Right lobe of liver (tissue), 4 donors: ENCODE measurements at regions not wholly inside any gene's neighbourhood (a gene's known extent, or its start where the extent isn't known, plus 50 kb on each side); places are given as distances from the start of the nearest gene placed in this dataset.

ENCODE experiments used
- POLR2A ChIP-seq: fragments of 450-650 bp; IDR thresholded peaks from one replicate; pipeline ENCODE4 v1.6.1; 2017; ENCODE audit warnings: antibody characterized with exemption, mild to moderate bottlenecking
- TF ChIP-seq, protein P1 (sequence below), 4 donors: fragments of 200-600 bp in 3 of 4; fragments of 450-650 bp in 1 of 4; IDR thresholded peaks; one replicate each; pipeline versions ENCODE4 v1.5.1 to v1.8.0; 2016 to 2022; ENCODE audit warnings: antibody characterized with exemption in 4 of 4, mild to moderate bottlenecking in 2 of 4
- donor health status: DM: no; HTN: no; CAD: no.
- donor health status: DM: no; HTN: no; CAD: no.
- donor health status: DM: no; HTN: yes; CAD: no.

DNA sequence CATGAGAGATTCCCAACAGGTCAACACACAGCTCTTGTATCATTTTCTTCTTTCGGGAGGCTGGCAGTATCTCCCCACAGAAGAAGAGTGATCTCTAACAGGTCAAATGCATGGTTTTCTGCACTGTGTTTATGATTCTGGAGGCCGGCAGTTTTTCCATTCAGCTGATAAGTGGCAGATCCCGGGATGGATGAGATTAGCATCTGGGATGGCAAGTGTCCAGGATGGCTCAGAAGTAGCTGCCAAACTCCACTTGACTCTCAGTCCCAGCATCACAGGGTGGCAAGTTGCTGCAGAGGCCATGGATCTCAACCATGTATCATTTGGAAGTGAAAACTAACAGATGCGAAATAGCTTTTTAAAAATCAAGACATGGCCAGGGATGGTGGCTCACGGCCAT lies 97.8 kb upstream of the SLC44A1 start:
- TF ChIP-seq, protein P1, sequence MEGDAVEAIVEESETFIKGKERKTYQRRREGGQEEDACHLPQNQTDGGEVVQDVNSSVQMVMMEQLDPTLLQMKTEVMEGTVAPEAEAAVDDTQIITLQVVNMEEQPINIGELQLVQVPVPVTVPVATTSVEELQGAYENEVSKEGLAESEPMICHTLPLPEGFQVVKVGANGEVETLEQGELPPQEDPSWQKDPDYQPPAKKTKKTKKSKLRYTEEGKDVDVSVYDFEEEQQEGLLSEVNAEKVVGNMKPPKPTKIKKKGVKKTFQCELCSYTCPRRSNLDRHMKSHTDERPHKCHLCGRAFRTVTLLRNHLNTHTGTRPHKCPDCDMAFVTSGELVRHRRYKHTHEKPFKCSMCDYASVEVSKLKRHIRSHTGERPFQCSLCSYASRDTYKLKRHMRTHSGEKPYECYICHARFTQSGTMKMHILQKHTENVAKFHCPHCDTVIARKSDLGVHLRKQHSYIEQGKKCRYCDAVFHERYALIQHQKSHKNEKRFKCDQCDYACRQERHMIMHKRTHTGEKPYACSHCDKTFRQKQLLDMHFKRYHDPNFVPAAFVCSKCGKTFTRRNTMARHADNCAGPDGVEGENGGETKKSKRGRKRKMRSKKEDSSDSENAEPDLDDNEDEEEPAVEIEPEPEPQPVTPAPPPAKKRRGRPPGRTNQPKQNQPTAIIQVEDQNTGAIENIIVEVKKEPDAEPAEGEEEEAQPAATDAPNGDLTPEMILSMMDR (IDR thresholded peaks at IDR 0.05): no peak
- TF ChIP-seq POLR2A: no peak
